ENCODE measurements at regions not wholly inside any gene's neighbourhood (a gene's known extent, or its start where the extent isn't known, plus 50 kb on each side); places are given as distances from the start of the nearest gene placed in this dataset.

DNA sequence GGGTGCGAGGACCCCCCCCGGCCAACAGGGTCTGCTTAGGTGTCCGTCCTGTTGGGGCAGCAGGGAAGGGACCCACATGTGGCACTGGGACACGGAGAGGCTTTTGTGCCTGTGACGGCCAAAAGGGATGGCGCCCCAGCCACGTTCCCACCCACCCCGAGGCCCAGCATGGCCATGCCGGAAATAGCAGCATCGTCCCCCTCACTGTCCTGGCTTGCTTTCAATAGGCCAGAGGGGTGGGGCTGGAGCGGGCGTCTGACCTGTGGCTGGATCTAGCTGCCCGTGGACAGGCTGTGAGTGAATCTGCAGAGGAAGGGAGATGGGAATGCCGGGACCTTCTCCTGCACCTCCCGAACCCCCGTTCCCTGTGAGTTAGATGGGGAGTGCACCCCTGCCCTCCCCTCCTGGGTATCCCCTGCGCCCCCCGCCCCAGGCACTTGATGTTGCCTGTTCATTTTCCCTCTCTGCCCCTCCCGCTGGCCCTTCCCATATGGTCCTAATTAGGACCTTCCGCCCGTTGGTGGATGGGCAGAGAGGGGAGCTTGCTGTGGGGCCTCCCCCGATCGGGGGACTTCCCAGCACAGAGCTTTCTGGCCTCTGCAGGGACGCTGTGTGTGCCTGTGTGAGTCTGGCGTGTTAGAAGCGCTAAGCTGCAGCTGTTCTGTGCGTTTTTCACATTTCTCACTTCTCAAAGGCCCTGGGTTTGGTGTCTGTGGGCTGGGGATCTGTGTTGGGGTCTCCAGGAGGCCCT lies 292.8 kb downstream of the SEC14L1 start:
- peak; percentile 67 for DNase-seq
- TF ChIP-seq, protein P1, sequence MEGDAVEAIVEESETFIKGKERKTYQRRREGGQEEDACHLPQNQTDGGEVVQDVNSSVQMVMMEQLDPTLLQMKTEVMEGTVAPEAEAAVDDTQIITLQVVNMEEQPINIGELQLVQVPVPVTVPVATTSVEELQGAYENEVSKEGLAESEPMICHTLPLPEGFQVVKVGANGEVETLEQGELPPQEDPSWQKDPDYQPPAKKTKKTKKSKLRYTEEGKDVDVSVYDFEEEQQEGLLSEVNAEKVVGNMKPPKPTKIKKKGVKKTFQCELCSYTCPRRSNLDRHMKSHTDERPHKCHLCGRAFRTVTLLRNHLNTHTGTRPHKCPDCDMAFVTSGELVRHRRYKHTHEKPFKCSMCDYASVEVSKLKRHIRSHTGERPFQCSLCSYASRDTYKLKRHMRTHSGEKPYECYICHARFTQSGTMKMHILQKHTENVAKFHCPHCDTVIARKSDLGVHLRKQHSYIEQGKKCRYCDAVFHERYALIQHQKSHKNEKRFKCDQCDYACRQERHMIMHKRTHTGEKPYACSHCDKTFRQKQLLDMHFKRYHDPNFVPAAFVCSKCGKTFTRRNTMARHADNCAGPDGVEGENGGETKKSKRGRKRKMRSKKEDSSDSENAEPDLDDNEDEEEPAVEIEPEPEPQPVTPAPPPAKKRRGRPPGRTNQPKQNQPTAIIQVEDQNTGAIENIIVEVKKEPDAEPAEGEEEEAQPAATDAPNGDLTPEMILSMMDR (IDR thresholded peaks at IDR 0.05; ENCODE audit: borderline replicate concordance): no peak

DNA sequence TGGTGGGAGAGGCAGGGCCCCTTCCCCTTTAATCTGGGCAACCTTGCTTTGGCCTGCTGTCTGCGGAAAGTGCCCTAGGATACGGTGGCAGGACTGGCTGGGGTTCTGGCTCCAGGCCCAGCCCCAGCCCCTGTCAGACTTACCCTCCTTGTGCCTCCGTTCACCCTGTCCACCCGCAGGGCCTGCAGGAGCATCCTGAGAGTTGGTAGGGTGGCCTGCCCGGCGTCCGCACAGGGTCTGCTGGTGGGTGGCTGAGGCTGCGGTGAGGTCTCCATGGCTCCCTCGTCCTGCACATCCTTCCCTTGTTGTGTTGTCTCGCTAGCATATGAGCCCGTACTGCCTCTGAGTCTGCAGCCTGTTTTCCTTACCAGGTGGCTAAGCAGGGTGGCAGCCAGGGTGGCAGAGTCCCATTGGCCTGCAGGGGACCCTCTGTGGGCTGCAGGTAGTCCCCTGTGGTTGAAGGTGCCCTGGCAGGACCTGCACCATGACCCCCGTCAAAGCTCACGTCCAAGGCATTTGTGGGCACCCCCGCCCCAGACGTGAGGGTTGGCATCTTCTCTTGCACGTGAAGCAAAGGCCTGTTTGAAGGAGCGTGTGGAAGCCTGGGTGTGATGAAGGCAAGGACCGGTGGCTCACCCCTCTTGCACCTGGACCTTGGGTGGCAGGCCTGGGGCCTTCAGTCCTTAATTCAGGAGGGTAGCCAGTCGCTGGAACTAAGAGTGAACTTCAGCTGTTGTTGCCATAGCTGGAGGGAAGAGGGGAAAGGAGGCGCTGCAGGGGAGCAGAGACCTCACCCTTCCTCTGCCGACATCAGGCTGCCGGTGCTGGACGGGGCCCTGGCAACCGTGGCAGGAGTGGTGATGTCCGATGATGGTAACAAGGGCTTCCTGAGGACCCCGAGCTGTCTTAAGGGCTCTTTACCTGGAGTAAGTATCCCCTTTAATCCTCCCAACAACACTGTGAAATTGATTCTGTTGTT lies 293.7 kb downstream of the SEC14L1 start:
- no peaks in the 10 kb centered on the region for H3K9me3 ChIP-seq (replicated peaks)
- H3K4me3 ChIP-seq: peak overlapping the region; percentile 35
- H3K36me3 ChIP-seq: no peaks in the 10 kb centered on the region
- no peaks in the 10 kb centered on the region for H3K27me3 ChIP-seq (ENCODE audit: low read depth)
- DNase-seq: no peak
- TF ChIP-seq, protein P1 (IDR thresholded peaks at IDR 0.05; ENCODE audit: borderline replicate concordance): no peak
- peaks cover 98% of the 10 kb centered on the region for H3K4me1 ChIP-seq
- intact Hi-C loops (cut with micrococcal nuclease): loop anchor here (5.0 kb wide), 1 partner anchor 58 kb away; no protein-coding TSS in a partner anchor
- H3K27ac ChIP-seq (replicated peaks): peak overlapping the region; percentile 76

More for the DNA sequence above, 292.8 kb downstream of the SEC14L1 start:
- Histone ChIP-seq H3K9me3 (replicated peaks) (no peaks in the 10 kb centered on the region), H3K4me3 (peak overlapping the region; percentile 35), H3K27me3 (ENCODE audit: low read depth) (no peaks in the 10 kb centered on the region), H3K27ac (replicated peaks) (peak overlapping the region; percentile 76), H3K4me1 (peaks cover 98% of the 10 kb centered on the region), H3K36me3 (no peaks in the 10 kb centered on the region)
- intact Hi-C loops (cut with micrococcal nuclease): loop anchor here (5.0 kb wide), 1 partner anchor 59 kb away; no protein-coding TSS in a partner anchor

DNA sequence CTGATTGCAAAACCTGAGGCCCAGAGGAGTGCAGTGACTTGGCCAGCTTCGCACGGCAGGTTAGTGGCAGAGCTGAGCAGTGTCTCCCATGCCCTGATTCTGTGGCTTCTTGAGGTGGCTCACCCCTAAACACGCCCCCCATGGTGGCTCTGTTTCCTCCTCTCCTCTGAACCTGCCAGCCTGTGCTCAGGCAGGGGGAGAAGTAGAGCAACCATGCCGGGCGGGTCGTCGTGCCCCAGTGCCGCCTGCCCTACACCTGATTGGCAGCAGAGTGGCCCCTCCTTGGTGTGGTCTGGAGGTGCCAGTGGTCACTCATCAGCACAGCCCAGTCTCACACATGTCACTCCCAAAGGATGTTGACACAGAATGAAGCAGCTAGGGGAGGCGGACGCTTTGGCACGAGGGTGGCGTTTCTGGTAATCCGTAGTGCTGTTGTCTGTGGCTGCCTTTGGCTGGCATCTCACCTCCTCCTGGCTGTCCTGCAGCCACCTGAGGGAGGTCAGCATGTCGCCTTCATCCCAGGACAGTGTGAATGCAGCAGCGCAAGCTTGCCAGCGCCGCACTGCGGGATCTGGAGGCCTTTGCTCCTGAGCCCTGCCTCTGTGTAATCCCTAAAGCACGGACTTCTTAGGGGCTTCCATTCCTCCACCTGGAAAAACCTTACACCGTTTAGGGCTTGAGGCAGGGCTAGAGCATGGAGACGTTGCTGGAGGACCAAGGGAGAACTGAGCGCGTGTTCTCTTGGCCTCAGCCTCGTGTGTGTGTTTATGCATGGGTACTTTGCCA lies 294.7 kb downstream of the SEC14L1 start:
- TF ChIP-seq, protein P1 (IDR thresholded peaks at IDR 0.05; ENCODE audit: borderline replicate concordance): no peak
- H3K4me3 ChIP-seq: peak overlapping the region; percentile 56
- DNase-seq: no peak
- no peaks in the 10 kb centered on the region for H3K27me3 ChIP-seq (ENCODE audit: low read depth)
- intact Hi-C loops (cut with micrococcal nuclease): no loop called here
- H3K27ac ChIP-seq (replicated peaks): peak overlapping the region; percentile 76
- no peaks in the 10 kb centered on the region for H3K36me3 ChIP-seq
- H3K9me3 ChIP-seq (replicated peaks): no peaks in the 10 kb centered on the region
- peaks cover 98% of the 10 kb centered on the region for H3K4me1 ChIP-seq

DNA sequence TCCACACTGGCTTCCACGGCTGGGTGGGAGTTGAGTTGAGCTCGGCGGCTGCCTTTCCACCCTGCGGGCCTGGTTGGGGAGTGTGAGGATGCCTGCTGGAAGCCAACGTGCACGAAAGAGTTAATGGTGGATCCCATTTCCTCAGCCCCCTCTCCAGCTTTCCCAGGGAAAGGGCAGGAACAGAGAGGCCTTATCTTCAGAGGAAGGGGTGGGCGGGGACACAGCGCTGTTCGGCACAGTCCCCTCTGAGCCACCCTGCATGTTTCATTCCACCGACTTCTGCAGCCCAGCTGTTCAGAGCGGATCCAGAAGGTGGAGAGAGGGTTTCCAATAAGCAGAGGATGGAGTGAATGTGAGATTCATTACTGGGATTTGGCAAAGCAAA lies 295.3 kb downstream of the SEC14L1 start:
- Histone ChIP-seq H3K9me3 (replicated peaks) (no peaks in the 10 kb centered on the region), H3K4me1 (peaks cover 98% of the 10 kb centered on the region), H3K27ac (replicated peaks) (peak overlapping the region; percentile 76), H3K27me3 (ENCODE audit: low read depth) (no peaks in the 10 kb centered on the region), H3K4me3 (peak overlapping the region; percentile 56), H3K36me3 (no peaks in the 10 kb centered on the region)
- intact Hi-C loops (cut with micrococcal nuclease): no loop called here
- TF ChIP-seq, protein P1 (IDR thresholded peaks at IDR 0.05; ENCODE audit: borderline replicate concordance): peak; percentile 12
- DNase-seq: peak; percentile 77

DNA sequence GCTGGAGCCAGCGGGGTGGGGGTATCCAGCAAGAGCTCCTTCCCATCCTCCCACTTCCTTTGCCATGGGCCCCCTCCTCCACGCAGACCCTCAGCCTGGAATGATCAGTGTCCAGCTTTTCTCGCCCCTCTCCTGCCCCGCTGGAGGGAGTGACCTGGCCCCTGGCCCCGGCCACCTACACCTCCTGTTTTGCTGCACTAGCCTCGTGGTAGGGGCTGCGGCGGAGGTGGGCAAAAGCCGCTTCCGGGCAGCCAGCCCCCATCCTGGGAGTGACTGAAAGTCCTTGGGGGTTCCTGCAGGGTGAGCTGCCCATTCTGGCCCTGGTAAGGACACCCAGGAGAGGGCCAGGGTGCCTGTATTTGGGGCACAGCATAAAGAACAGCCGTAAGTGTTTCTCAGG lies 295.7 kb downstream of the SEC14L1 start:
- Histone ChIP-seq H3K4me1 (peaks cover 98% of the 10 kb centered on the region), H3K9me3 (replicated peaks) (no peaks in the 10 kb centered on the region), H3K4me3 (peak overlapping the region; percentile 56), H3K27ac (replicated peaks) (peak overlapping the region; percentile 76), H3K27me3 (ENCODE audit: low read depth) (no peaks in the 10 kb centered on the region), H3K36me3 (no peaks in the 10 kb centered on the region)
- TF ChIP-seq, protein P1 (IDR thresholded peaks at IDR 0.05; ENCODE audit: borderline replicate concordance): no peak
- intact Hi-C loops (cut with micrococcal nuclease): no loop called here
- no peak for DNase-seq

All from left ventricle myocardium inferior (tissue), 1 donor.